Epithelial cell of proximal tubule (primary cell): ENCODE measurements at regions not wholly inside any gene's neighbourhood (a gene's known extent, or its start where the extent isn't known, plus 50 kb on each side); places are given as distances from the start of the nearest gene placed in this dataset.
"Not testable (repeated sequence)": the region's sequence is repeated elsewhere in the genome, so short reads cannot be mapped to it uniquely, and the experiment has no call there.

ENCODE experiments used
- DNase-seq: peaks from one replicate; pipeline ENCODE4 v3.0.0-alpha.2; 2011; ENCODE audit warnings: low read depth
- H3K4me3 ChIP-seq: 2 replicates; pipeline ENCODE4 v1.5.1; 2011; ENCODE audit warnings: low read depth, mild to moderate bottlenecking, low read length
- TF ChIP-seq, protein P1 (sequence below): conservative IDR thresholded peaks from 2 replicates; pipeline ENCODE4 v1.5.1; 2012; ENCODE audit warnings: low read depth, mild to moderate bottlenecking, low read length

- DNase-seq, result no peak
- no peak overlapping the region for H3K4me3 ChIP-seq
- TF ChIP-seq, protein P1, sequence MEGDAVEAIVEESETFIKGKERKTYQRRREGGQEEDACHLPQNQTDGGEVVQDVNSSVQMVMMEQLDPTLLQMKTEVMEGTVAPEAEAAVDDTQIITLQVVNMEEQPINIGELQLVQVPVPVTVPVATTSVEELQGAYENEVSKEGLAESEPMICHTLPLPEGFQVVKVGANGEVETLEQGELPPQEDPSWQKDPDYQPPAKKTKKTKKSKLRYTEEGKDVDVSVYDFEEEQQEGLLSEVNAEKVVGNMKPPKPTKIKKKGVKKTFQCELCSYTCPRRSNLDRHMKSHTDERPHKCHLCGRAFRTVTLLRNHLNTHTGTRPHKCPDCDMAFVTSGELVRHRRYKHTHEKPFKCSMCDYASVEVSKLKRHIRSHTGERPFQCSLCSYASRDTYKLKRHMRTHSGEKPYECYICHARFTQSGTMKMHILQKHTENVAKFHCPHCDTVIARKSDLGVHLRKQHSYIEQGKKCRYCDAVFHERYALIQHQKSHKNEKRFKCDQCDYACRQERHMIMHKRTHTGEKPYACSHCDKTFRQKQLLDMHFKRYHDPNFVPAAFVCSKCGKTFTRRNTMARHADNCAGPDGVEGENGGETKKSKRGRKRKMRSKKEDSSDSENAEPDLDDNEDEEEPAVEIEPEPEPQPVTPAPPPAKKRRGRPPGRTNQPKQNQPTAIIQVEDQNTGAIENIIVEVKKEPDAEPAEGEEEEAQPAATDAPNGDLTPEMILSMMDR, result no peak
Observed at GRCh38 chr22:48718818-48719500, 1108.7 kb downstream of the BRD1 start.

- DNase-seq, result no peak
- no peak overlapping the region for H3K4me3 ChIP-seq
- TF ChIP-seq, protein P1, result no peak
Observed at GRCh38 chr22:48717883-48718817, 1109.5 kb downstream of the BRD1 start.

DNA sequence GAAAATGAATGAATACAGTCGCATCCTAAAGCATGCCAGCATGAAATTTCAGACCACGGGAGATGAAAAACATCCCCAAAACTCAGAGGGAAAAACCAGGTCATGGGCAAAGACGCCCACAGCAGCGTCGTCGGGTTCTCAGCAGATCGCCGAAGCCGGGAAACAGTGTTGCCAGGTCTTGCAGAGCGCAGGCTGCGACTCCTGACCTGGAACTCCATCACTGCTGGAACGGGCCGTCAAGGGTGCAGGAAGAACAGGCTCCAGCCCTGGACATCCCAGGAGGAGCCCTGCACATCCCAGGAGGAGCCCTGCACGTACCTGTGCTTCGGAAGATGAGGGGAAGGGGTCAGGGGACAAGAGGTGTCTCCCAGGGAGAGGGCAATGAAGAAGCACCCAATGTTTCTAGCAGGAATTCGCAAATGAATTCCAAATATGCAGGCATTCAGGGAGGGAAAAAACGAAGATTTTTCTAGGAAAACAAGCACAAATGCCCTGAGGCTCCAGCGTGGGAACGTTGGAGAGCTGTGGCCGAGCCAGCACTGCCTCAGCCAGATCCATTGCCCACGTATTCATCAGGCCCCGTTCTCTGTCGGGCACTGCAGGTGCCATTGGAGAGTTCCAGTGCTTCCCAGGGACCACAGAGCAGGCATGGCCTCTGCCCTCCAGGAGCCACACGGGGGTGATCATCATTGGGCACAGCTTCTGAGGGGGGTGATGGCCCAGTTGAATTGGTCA is 1110.4 kb downstream of the BRD1 start:
- TF ChIP-seq, protein P1, result no peak
- DNase-seq, result no peak

GRCh38 chr22:48716154-48716553 is 1111.5 kb downstream of the BRD1 start:
- not testable (repeated sequence) for H3K4me3 ChIP-seq, DNase-seq

More for the DNA sequence above, 1110.4 kb downstream of the BRD1 start:
- H3K4me3 ChIP-seq, result no peak overlapping the region

DNA sequence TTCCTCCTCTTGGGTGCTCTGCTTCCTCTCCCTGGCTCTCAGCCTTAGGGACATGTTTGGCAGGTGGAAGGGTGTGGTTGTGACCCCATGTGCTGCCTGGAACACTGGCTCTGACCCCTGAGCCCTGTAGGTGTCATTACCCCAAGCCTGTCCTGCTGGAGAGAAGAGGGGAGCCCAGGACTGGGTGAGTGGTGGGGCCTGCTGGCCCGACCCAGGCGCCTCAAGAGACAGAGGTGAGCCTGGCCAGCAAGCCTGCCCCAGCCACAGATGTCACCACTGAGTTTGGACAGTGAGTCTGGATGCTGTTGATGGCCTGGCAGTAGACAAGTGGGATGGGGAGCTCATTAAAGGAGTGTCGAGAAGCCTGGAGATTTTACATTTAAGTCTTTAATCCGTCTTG is 1112.2 kb downstream of the BRD1 start:
- DNase-seq, result no peak
- TF ChIP-seq, protein P1, result no peak
- H3K4me3 ChIP-seq, result no peak overlapping the region

DNA sequence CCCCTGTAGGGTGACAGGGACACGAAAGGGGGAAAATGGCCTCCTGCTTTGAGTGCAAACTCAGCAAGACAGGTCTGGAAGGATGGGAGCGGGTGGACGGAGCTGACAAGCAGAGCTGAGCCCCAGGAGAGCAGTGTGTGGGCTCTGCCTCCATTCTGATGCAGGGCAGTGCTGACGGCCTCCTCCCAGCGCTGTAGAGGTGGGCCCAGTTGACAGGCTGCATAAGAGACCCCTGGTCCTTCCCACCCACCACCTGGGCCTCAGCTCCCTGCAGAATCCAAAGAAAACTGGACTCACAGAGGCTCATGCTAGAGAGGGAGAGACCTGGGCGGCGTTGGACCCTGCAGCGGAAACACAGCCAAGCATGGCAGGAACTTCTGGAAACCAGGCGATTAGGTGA is 1113.4 kb downstream of the BRD1 start:
- H3K4me3 ChIP-seq, result no peak overlapping the region
- no peak for DNase-seq
- TF ChIP-seq, protein P1, result no peak
